ENCODE measurements at regions not wholly inside any gene's neighbourhood (a gene's known extent, or its start where the extent isn't known, plus 50 kb on each side); places are given as distances from the start of the nearest gene placed in this dataset.

- TF ChIP-seq, protein P1, sequence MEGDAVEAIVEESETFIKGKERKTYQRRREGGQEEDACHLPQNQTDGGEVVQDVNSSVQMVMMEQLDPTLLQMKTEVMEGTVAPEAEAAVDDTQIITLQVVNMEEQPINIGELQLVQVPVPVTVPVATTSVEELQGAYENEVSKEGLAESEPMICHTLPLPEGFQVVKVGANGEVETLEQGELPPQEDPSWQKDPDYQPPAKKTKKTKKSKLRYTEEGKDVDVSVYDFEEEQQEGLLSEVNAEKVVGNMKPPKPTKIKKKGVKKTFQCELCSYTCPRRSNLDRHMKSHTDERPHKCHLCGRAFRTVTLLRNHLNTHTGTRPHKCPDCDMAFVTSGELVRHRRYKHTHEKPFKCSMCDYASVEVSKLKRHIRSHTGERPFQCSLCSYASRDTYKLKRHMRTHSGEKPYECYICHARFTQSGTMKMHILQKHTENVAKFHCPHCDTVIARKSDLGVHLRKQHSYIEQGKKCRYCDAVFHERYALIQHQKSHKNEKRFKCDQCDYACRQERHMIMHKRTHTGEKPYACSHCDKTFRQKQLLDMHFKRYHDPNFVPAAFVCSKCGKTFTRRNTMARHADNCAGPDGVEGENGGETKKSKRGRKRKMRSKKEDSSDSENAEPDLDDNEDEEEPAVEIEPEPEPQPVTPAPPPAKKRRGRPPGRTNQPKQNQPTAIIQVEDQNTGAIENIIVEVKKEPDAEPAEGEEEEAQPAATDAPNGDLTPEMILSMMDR (IDR thresholded peaks at IDR 0.05; ENCODE audit: extremely low read depth, missing control alignments) = no peak
- no peak for DNase-seq (ENCODE audit: low spot score)
These were observed 239.7 kb upstream of the PGRMC2 start for GRCh38 chr4:128527351-128527750.

- TF ChIP-seq, protein P1 (IDR thresholded peaks at IDR 0.05; ENCODE audit: extremely low read depth, missing control alignments) = no peak
- no peak for DNase-seq (ENCODE audit: low spot score)
These were observed 238.5 kb upstream of the PGRMC2 start for GRCh38 chr4:128525992-128526630.

- DNase-seq (ENCODE audit: low spot score) = peak; percentile 20
- TF ChIP-seq, protein P1 (IDR thresholded peaks at IDR 0.05; ENCODE audit: extremely low read depth, missing control alignments) = no peak
These were observed 237.8 kb upstream of the PGRMC2 start for GRCh38 chr4:128525387-128525786.

DNA sequence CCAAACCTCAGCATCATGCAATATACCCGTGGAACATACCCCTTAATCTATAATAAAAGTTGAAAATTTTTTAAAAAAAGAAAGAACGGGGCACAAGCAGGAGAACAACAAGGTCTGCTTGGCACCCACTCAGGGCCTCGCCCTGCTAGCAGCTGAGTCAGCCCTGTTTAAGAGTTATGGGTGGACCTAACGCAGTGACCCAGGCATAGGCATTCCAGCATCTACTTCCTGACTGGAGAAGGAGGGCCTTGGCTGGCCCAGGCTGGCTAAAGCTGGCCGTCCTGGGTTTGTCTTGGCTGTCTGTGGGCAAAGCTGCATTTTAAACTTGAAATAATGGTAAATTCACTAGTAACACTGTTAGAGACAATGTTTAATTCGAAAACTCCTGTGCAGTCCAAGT, 236.7 kb upstream of the PGRMC2 start:
- DNase-seq (ENCODE audit: low spot score) = no peak
- TF ChIP-seq, protein P1 (IDR thresholded peaks at IDR 0.05; ENCODE audit: extremely low read depth, missing control alignments) = no peak

GRCh38 chr4:128521648-128522111, 234.1 kb upstream of the PGRMC2 start:
- DNase-seq (ENCODE audit: low spot score) = no peak
- TF ChIP-seq, protein P1 (IDR thresholded peaks at IDR 0.05; ENCODE audit: extremely low read depth, missing control alignments) = no peak

DNA sequence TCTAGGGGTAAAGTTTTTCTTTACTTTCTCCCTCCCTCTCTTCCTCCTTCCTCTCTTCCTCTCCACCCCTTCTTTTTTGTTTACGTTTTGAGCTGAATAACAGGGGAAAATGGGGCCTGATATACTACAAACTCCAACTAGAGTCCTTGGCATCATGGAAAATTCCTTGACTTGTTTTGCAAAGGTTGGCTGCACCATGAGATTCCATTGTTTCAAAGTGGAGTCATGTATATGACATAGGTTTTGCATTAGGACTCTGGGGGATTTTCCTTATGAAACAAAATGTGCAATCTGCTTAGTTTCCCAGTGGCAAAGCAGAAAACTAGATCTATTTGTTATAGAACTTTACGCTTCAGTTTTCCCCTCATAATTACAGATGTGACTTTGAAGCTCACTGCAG, 233.5 kb upstream of the PGRMC2 start:
- DNase-seq (ENCODE audit: low spot score) = no peak
- TF ChIP-seq, protein P1 (IDR thresholded peaks at IDR 0.05; ENCODE audit: extremely low read depth, missing control alignments) = no peak

- TF ChIP-seq, protein P1 (IDR thresholded peaks at IDR 0.05; ENCODE audit: extremely low read depth, missing control alignments) = no peak
- DNase-seq (ENCODE audit: low spot score) = no peak
These were observed 231.7 kb upstream of the PGRMC2 start for GRCh38 chr4:128519163-128519830.

All from GM20000 (cell line).